ENCODE measurements at regions not wholly inside any gene's neighbourhood (a gene's known extent, or its start where the extent isn't known, plus 50 kb on each side); places are given as distances from the start of the nearest gene placed in this dataset.

DNA sequence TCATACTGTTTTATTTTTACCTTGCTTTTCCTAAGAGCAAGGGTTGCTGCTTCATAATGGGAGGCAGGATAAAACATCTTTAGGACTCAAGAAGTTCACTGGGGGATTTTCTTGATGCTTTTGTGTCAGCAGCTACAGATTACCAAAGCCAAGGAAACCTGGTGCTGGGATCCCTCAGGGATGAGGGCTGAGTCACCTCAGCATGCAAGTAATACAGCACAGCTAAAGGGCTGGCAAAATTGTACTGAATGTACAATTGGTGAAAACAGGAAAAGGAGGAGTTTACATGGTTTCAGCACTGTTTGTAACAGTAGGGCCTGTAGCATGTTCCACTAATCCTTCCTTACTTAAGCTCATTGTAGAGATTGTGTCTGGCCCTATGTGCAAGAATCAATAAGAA, 1056.8 kb downstream of the SORCS1 start:
- Histone ChIP-seq H3K4me1 (ENCODE audit: insufficient read depth, low read length) (no peaks in the 10 kb centered on the region), H3K36me3 (ENCODE audit: insufficient read depth, low read length) (no peaks in the 10 kb centered on the region), H3K9me3 (ENCODE audit: control insufficient read depth in 1 of 2, insufficient read depth in 1 of 2, low read length in 2 of 2) (no peaks in the 10 kb centered on the region), H3K27me3 (ENCODE audit: control insufficient read depth in 1 of 2, insufficient read depth in 2 of 2, low read length in 2 of 2) (no peaks in the 10 kb centered on the region), H3K4me3 (ENCODE audit: low read length) (no peak overlapping the region), H3K27ac (ENCODE audit: low read depth in 1 of 2, low read length in 2 of 2) (no peak overlapping the region)
- no peaks in the 10 kb centered on the region for H3K4me1 Mint-ChIP-seq (ENCODE audit: low read depth)
- no peak overlapping the region for H3K27ac Mint-ChIP-seq
- H3K9me3 Mint-ChIP-seq, result peaks cover 2% of the 10 kb centered on the region
- ATAC-seq (ENCODE audit: poor library complexity) (no peak), DNase-seq (no peak)
- H3K4me3 Mint-ChIP-seq, result no peak overlapping the region
- intact Hi-C loops (cut with DNase I, micrococcal nuclease), result no loop called here
- POLR2A ChIA-PET, result no interaction called here
- H3K36me3 Mint-ChIP-seq (ENCODE audit: low read depth), result no peaks in the 10 kb centered on the region
- TF ChIP-seq, protein P1, sequence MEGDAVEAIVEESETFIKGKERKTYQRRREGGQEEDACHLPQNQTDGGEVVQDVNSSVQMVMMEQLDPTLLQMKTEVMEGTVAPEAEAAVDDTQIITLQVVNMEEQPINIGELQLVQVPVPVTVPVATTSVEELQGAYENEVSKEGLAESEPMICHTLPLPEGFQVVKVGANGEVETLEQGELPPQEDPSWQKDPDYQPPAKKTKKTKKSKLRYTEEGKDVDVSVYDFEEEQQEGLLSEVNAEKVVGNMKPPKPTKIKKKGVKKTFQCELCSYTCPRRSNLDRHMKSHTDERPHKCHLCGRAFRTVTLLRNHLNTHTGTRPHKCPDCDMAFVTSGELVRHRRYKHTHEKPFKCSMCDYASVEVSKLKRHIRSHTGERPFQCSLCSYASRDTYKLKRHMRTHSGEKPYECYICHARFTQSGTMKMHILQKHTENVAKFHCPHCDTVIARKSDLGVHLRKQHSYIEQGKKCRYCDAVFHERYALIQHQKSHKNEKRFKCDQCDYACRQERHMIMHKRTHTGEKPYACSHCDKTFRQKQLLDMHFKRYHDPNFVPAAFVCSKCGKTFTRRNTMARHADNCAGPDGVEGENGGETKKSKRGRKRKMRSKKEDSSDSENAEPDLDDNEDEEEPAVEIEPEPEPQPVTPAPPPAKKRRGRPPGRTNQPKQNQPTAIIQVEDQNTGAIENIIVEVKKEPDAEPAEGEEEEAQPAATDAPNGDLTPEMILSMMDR (IDR thresholded peaks at IDR 0.05), result no peak
- CTCF ChIA-PET, result no interaction called here
- no peaks in the 10 kb centered on the region for H3K27me3 Mint-ChIP-seq

DNA sequence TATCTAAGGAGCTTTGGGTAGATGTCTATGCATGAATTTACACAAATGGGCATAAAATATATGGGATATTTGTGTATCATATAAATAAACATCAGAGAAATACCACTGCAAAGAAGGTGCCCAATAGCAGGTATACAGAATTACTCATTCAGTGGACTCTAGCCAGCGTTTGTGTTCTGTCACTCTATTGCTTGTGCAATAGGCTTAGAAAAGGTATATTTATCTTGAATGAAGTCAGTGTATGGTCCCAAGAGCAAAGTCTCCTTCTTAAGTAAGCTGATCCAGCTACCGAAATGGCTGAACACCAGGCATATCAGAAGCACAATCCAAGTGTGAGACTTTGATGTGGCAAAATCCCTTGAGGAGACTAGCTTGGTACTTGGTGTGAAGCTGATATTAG, 1058.4 kb downstream of the SORCS1 start:
- intact Hi-C loops (cut with DNase I, micrococcal nuclease), result no loop called here
- Histone ChIP-seq H3K4me3 (ENCODE audit: low read length) (no peak overlapping the region), H3K36me3 (ENCODE audit: insufficient read depth, low read length) (no peaks in the 10 kb centered on the region), H3K9me3 (ENCODE audit: control insufficient read depth in 1 of 2, insufficient read depth in 1 of 2, low read length in 2 of 2) (no peaks in the 10 kb centered on the region), H3K27ac (ENCODE audit: low read depth in 1 of 2, low read length in 2 of 2) (no peak overlapping the region), H3K27me3 (ENCODE audit: control insufficient read depth in 1 of 2, insufficient read depth in 2 of 2, low read length in 2 of 2) (no peaks in the 10 kb centered on the region), H3K4me1 (ENCODE audit: insufficient read depth, low read length) (no peaks in the 10 kb centered on the region)
- Mint-ChIP-seq H3K36me3 (ENCODE audit: low read depth) (no peaks in the 10 kb centered on the region), H3K27me3 (no peaks in the 10 kb centered on the region), H3K4me1 (ENCODE audit: low read depth) (no peaks in the 10 kb centered on the region), H3K4me3 (no peak overlapping the region), H3K27ac (no peak overlapping the region), H3K9me3 (peaks cover 2% of the 10 kb centered on the region)
- TF ChIP-seq, protein P1 (IDR thresholded peaks at IDR 0.05), result no peak
- no peak for ATAC-seq (ENCODE audit: poor library complexity)
- CTCF ChIA-PET, result no interaction called here
- POLR2A ChIA-PET, result no interaction called here
- DNase-seq, result no peak

DNA sequence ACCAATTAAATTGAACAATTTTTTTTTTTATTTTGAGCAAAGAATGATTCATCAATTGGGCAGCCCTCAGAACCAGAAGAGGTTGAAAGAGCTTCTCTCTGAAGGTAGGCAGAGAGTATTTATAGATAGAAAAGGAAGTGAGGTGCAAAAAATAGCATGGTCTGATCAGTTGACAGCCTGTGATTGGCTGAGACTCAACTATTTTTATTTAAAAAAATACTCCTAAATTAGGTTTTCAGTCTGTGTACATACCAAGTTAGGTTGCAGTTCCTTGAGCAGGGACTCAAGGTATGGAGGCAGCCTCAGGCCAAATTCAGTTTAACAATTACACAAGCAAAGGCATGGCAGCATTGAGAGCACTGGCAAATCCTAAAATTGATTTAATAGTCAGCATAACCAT, 1074.7 kb downstream of the SORCS1 start:
- POLR2A ChIA-PET, result no interaction called here
- H3K4me1 ChIP-seq (ENCODE audit: insufficient read depth, low read length), result no peaks in the 10 kb centered on the region
- intact Hi-C loops (cut with DNase I, micrococcal nuclease), result no loop called here

More for the DNA sequence above, 1074.7 kb downstream of the SORCS1 start:
- H3K36me3 ChIP-seq (ENCODE audit: insufficient read depth, low read length), result no peaks in the 10 kb centered on the region
- H3K27me3 ChIP-seq (ENCODE audit: control insufficient read depth in 1 of 2, insufficient read depth in 2 of 2, low read length in 2 of 2), result no peaks in the 10 kb centered on the region
- Mint-ChIP-seq H3K9me3 (peaks cover 3% of the 10 kb centered on the region), H3K36me3 (ENCODE audit: low read depth) (no peaks in the 10 kb centered on the region), H3K4me1 (ENCODE audit: low read depth) (no peaks in the 10 kb centered on the region), H3K4me3 (no peak overlapping the region), H3K27me3 (no peaks in the 10 kb centered on the region), H3K27ac (no peak overlapping the region)
- no peak for DNase-seq
- TF ChIP-seq, protein P1 (IDR thresholded peaks at IDR 0.05), result no peak
- peaks cover 0 to 3% of the 10 kb centered on the region in 2 experiments for H3K9me3 ChIP-seq (ENCODE audit: control insufficient read depth in 1 of 2, insufficient read depth in 1 of 2, low read length in 2 of 2)
- H3K27ac ChIP-seq (ENCODE audit: low read depth in 1 of 2, low read length in 2 of 2), result no peak overlapping the region
- no peak for ATAC-seq (ENCODE audit: poor library complexity)
- CTCF ChIA-PET, result no interaction called here
- H3K4me3 ChIP-seq (ENCODE audit: low read length), result no peak overlapping the region
